Kidney epithelial cell (primary cell): ENCODE measurements at regions not wholly inside any gene's neighbourhood (a gene's known extent, or its start where the extent isn't known, plus 50 kb on each side); places are given as distances from the start of the nearest gene placed in this dataset.

Experiments
- DNase-seq: peaks from one replicate; pipeline ENCODE4 v3.0.0-alpha.2; 2010; ENCODE audit warnings: low read depth
- H3K27me3 ChIP-seq: 2 replicates; pipeline ENCODE4 v1.6.0; 2011; ENCODE audit warnings: low read length; ENCODE audit not compliant: control insufficient read depth, insufficient read depth
- H3K36me3 ChIP-seq: 2 replicates; pipeline ENCODE4 v1.5.1; 2011; ENCODE audit warnings: low read length; ENCODE audit not compliant: control insufficient read depth, insufficient read depth
- H3K4me3 ChIP-seq: 2 replicates; pipeline ENCODE4 v1.5.1; 2011; ENCODE audit warnings: low read depth, mild to moderate bottlenecking, control low read depth, low read length
- TF ChIP-seq, protein P1 (sequence below): IDR thresholded peaks from 2 replicates; pipeline ENCODE4 v1.5.1; 2011; ENCODE audit warnings: mild to moderate bottlenecking, moderate library complexity, low read length, control low read depth, inconsistent platforms; ENCODE audit not compliant: insufficient read depth, poor library complexity, severe bottlenecking

DNA sequence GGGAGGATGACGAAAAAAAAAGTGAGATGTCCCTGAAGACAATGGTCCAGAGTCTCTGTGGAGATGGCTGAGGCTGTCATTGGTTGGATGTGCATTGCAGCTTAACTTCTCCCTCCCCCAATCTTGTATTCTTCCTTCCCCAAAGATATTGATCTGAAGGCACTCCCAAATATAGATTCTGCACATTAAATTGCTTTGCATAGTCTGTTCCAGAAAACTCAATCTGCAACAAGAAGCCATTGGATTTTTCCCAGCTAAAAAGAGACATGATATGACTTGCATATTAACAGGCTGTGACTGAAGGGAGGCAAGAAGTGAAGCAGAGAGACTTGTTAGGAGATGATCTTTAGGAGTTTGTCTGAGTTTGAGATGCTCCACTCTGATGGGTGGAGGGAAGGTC lies 245.2 kb upstream of the MOCS1 start:
- no peak overlapping the region for H3K4me3 ChIP-seq
- H3K27me3 ChIP-seq, result no peaks in the 10 kb centered on the region
- TF ChIP-seq, protein P1, sequence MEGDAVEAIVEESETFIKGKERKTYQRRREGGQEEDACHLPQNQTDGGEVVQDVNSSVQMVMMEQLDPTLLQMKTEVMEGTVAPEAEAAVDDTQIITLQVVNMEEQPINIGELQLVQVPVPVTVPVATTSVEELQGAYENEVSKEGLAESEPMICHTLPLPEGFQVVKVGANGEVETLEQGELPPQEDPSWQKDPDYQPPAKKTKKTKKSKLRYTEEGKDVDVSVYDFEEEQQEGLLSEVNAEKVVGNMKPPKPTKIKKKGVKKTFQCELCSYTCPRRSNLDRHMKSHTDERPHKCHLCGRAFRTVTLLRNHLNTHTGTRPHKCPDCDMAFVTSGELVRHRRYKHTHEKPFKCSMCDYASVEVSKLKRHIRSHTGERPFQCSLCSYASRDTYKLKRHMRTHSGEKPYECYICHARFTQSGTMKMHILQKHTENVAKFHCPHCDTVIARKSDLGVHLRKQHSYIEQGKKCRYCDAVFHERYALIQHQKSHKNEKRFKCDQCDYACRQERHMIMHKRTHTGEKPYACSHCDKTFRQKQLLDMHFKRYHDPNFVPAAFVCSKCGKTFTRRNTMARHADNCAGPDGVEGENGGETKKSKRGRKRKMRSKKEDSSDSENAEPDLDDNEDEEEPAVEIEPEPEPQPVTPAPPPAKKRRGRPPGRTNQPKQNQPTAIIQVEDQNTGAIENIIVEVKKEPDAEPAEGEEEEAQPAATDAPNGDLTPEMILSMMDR, result no peak
- no peaks in the 10 kb centered on the region for H3K36me3 ChIP-seq
- no peak for DNase-seq

DNA sequence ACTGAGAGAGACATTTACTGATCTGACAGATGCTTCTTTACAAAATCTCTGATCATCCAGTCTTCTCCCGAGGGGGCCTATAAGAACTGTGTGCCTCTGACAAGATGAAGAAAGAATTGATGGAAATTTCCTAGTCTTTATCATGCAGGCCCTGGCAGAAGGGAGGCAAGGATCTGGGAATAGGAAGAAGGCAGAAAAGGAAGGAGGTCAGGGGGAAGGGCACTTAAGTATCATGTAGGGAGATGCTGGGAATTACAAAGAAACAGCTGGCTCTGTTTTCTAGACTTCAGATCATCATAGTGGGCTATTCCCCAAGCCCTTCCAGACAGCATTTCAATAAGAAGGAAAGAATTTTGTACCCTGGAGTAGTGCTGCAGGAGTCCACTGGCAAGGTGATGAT lies 243.3 kb upstream of the MOCS1 start:
- Histone ChIP-seq H3K36me3 (no peaks in the 10 kb centered on the region), H3K27me3 (no peaks in the 10 kb centered on the region), H3K4me3 (no peak overlapping the region)
- no peak for DNase-seq
- TF ChIP-seq, protein P1, result no peak

DNA sequence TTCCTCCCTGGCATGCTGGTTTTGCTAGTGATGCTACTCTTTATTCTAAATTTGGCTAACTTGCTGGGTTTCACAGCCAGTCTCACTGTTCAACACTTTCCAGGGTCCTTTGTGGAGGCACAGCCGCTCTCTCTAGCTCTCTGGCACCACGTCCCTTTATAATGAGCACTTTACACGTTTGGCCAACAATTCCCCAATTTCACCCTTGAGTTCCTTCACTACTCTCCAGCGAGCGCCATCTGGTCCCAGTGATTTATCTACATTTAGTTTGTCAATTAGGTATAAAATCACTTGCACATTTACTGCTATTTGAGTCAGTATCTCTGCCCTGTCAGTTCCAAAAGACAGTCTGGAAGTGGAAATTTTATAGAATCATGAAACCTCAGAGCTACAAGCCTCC lies 241.9 kb upstream of the MOCS1 start:
- TF ChIP-seq, protein P1, result no peak
- no peaks in the 10 kb centered on the region for H3K27me3 ChIP-seq
- H3K4me3 ChIP-seq, result no peak overlapping the region
- no peak for DNase-seq
- H3K36me3 ChIP-seq, result no peaks in the 10 kb centered on the region

DNA sequence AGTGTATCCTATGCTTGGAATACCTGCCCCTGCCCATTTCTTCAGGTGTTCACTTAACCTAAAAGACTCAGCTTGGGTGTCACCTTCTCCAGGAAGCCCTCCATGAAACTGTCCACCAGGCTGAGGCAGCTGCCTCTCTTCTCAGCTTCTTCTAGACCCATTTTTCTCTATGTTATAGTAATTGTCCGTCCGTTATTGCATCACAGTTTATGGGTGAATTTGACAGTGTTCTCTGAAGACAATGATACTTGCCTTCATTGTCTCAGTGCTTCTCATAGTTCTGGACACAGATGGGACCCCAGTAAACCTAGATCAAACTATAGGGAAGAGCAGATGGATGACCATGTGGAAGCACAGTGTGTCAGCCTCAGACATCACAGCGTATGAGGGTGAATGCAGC lies 238.0 kb upstream of the MOCS1 start:
- no peak for DNase-seq
- TF ChIP-seq, protein P1, result no peak
- Histone ChIP-seq H3K27me3 (no peaks in the 10 kb centered on the region), H3K36me3 (no peaks in the 10 kb centered on the region), H3K4me3 (no peak overlapping the region)

DNA sequence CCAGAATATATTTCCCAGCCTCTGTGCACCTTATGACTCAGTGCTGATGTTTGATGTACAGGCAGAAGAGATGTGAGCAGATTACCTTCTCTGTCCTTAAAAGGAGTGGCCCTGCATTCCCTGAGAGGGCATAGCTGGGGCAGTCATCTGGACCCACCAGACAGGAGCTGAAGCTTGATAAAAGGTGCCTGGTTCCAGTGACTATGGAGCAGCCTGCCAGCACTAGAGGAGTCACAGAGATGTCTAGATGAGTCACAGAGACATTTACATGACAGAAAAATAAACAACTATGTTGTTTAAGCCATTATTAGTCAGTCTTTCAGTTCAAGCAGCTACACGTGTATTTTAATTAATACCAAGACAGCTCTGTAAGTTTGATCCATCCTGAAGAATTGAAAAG lies 237.1 kb upstream of the MOCS1 start:
- no peak for DNase-seq
- TF ChIP-seq, protein P1, result no peak
- H3K4me3 ChIP-seq, result no peak overlapping the region
- no peaks in the 10 kb centered on the region for H3K27me3 ChIP-seq
- H3K36me3 ChIP-seq, result no peaks in the 10 kb centered on the region

DNA sequence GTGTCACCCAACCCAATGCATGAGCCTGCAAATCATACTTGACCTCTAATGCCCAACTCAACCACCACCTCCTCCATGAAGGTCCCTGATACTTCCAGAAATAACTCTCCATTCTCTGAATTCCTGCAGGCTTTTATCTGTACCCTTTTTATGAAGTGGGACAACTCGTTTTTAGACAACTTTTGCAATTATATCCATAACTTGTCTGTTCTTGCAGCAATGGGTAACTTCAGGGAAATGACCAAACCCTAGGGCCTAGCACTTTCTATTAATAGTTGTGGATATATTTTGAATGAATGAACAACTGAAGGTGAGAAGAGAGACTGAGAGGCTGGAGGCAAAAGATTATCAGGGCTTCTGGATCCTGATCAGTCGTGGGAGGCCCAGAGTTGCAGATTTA lies 236.6 kb upstream of the MOCS1 start:
- no peak for DNase-seq
- TF ChIP-seq, protein P1, result no peak
- Histone ChIP-seq H3K27me3 (no peaks in the 10 kb centered on the region), H3K36me3 (no peaks in the 10 kb centered on the region), H3K4me3 (no peak overlapping the region)
